ENCODE measurements at regions not wholly inside any gene's neighbourhood (a gene's known extent, or its start where the extent isn't known, plus 50 kb on each side); places are given as distances from the start of the nearest gene placed in this dataset.

DNA sequence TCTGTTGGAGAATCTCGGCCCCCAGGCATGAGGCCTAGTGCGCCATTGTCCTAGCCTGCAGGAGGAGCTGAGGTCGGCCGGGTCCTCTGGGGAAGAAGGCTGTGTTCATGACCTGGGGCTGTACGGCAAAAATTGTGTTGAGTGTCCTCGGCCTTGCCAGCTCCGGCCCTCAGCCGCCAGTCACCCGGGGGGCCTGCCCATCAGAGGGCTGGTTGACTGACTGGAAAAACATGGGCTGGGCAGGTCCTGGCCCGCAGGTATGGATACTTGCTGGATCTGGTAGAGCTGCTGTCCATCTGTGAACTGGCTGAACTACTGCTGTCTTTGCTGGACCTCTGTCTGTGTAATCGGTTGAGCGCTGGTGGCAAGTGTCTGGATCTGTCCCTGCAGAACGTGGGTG is 136.7 kb upstream of the GAS1 start:
- TF ChIP-seq POLR2A (IDR thresholded peaks at IDR 0.05; ENCODE audit: low read depth, low read length) (no peak), POLR2AphosphoS5 (IDR thresholded peaks at IDR 0.05; ENCODE audit: low read depth, low read length) (no peak)

Measured in GM12892 (cell line).